ENCODE measurements at regions not wholly inside any gene's neighbourhood (a gene's known extent, or its start where the extent isn't known, plus 50 kb on each side); places are given as distances from the start of the nearest gene placed in this dataset.
"Not testable (repeated sequence)": the region's sequence is repeated elsewhere in the genome, so short reads cannot be mapped to it uniquely, and the experiment has no call there.

- Mint-ChIP-seq H3K36me3 (ENCODE audit: insufficient read depth) (no peaks in the 10 kb centered on the region), H3K4me3 (ENCODE audit: low read depth) (no peak overlapping the region), H3K9me3 (ENCODE audit: low read depth) (no peaks in the 10 kb centered on the region), H3K27me3 (peaks cover 12% of the 10 kb centered on the region), H3K4me1 (ENCODE audit: low read depth) (peaks cover 3% of the 10 kb centered on the region), H3K27ac (no peak overlapping the region)
- no peak for DNase-seq (ENCODE audit: low spot score, unreplicated experiment)
- TF ChIP-seq, protein P1, sequence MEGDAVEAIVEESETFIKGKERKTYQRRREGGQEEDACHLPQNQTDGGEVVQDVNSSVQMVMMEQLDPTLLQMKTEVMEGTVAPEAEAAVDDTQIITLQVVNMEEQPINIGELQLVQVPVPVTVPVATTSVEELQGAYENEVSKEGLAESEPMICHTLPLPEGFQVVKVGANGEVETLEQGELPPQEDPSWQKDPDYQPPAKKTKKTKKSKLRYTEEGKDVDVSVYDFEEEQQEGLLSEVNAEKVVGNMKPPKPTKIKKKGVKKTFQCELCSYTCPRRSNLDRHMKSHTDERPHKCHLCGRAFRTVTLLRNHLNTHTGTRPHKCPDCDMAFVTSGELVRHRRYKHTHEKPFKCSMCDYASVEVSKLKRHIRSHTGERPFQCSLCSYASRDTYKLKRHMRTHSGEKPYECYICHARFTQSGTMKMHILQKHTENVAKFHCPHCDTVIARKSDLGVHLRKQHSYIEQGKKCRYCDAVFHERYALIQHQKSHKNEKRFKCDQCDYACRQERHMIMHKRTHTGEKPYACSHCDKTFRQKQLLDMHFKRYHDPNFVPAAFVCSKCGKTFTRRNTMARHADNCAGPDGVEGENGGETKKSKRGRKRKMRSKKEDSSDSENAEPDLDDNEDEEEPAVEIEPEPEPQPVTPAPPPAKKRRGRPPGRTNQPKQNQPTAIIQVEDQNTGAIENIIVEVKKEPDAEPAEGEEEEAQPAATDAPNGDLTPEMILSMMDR (IDR thresholded peaks at IDR 0.05; ENCODE audit: unreplicated experiment), result no peak
These were observed 456.9 kb upstream of the TMEM132C start for GRCh38 chr12:127810041-127810440.

- not testable (repeated sequence) for H3K4me3 Mint-ChIP-seq (ENCODE audit: low read depth); H3K27ac Mint-ChIP-seq; H3K36me3 Mint-ChIP-seq (ENCODE audit: insufficient read depth); H3K4me1 Mint-ChIP-seq (ENCODE audit: low read depth); H3K9me3 Mint-ChIP-seq (ENCODE audit: low read depth); DNase-seq (ENCODE audit: low spot score, unreplicated experiment)
- H3K27me3 Mint-ChIP-seq, result peaks cover 12% of the 10 kb centered on the region
These were observed 456.5 kb upstream of the TMEM132C start for GRCh38 chr12:127810459-127810858.

GRCh38 chr12:127811988-127812387 lies 455.0 kb upstream of the TMEM132C start:
- Mint-ChIP-seq H3K36me3 (ENCODE audit: insufficient read depth) (no peaks in the 10 kb centered on the region), H3K9me3 (ENCODE audit: low read depth) (no peaks in the 10 kb centered on the region)
- DNase-seq (ENCODE audit: low spot score, unreplicated experiment), result no peak

GRCh38 chr12:127813147-127813546 lies 453.8 kb upstream of the TMEM132C start:
- H3K27ac Mint-ChIP-seq, result no peak overlapping the region
- peaks cover 12% of the 10 kb centered on the region for H3K27me3 Mint-ChIP-seq
- no peaks in the 10 kb centered on the region for H3K36me3 Mint-ChIP-seq (ENCODE audit: insufficient read depth)
- H3K4me1 Mint-ChIP-seq (ENCODE audit: low read depth), result peaks cover 3% of the 10 kb centered on the region
- DNase-seq (ENCODE audit: low spot score, unreplicated experiment), result no peak
- H3K4me3 Mint-ChIP-seq (ENCODE audit: low read depth), result no peak overlapping the region
- no peaks in the 10 kb centered on the region for H3K9me3 Mint-ChIP-seq (ENCODE audit: low read depth)
- TF ChIP-seq, protein P1 (IDR thresholded peaks at IDR 0.05; ENCODE audit: unreplicated experiment), result no peak

More at GRCh38 chr12:127811988-127812387, 455.0 kb upstream of the TMEM132C start:
- TF ChIP-seq, protein P1 (IDR thresholded peaks at IDR 0.05; ENCODE audit: unreplicated experiment), result no peak
- H3K27me3 Mint-ChIP-seq, result peaks cover 12% of the 10 kb centered on the region
- no peak overlapping the region for H3K27ac Mint-ChIP-seq
- H3K4me3 Mint-ChIP-seq (ENCODE audit: low read depth), result no peak overlapping the region
- H3K4me1 Mint-ChIP-seq (ENCODE audit: low read depth), result peaks cover 3% of the 10 kb centered on the region

DNA sequence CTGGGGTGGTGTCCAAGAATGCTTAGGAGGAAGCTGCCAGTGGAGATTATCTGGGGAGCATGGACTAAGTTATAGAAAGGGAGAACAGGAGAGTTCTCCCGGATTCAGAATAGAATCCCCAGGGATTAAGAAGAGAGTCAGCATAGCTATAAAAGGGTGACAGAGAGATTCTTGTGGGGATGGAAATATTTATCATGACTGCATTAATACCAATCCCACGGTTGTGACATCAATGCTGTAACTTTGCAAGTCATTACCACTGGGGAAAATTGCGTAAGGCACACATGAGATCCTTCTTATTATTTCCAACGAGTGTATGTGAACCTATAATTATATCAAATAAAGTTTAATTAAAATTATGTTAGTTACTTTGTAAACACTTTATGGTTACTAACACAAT lies 447.9 kb upstream of the TMEM132C start:
- Mint-ChIP-seq H3K4me1 (ENCODE audit: low read depth) (no peaks in the 10 kb centered on the region), H3K9me3 (ENCODE audit: low read depth) (no peaks in the 10 kb centered on the region), H3K27me3 (peaks cover 8% of the 10 kb centered on the region), H3K4me3 (ENCODE audit: low read depth) (no peak overlapping the region), H3K27ac (no peak overlapping the region), H3K36me3 (ENCODE audit: insufficient read depth) (no peaks in the 10 kb centered on the region)
- DNase-seq (ENCODE audit: low spot score, unreplicated experiment), result no peak
- TF ChIP-seq, protein P1 (IDR thresholded peaks at IDR 0.05; ENCODE audit: unreplicated experiment), result no peak

DNA sequence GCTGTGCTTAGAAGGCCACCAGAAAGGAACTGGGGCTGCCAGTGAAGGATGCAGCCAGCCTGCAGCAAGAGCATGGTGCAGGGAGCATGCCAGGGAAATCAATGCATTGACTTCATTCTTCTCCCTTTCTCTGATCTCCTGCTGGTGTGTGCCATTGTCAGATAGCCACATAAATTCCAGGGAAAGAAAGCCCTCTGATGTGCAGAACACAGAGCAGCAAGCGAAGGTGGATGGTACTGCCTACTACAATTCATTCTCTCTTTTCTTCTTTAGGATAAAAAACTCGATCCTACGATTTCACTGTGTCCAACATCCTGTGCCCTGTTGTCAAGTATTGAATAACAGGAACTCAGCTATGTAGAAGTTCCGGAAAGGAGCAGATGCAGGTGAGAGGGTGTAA lies 446.7 kb upstream of the TMEM132C start:
- TF ChIP-seq, protein P1 (IDR thresholded peaks at IDR 0.05; ENCODE audit: unreplicated experiment), result no peak
- H3K36me3 Mint-ChIP-seq (ENCODE audit: insufficient read depth), result no peaks in the 10 kb centered on the region
- no peaks in the 10 kb centered on the region for H3K9me3 Mint-ChIP-seq (ENCODE audit: low read depth)

More for the DNA sequence above, 446.7 kb upstream of the TMEM132C start:
- H3K4me1 Mint-ChIP-seq (ENCODE audit: low read depth), result no peaks in the 10 kb centered on the region
- no peak overlapping the region for H3K4me3 Mint-ChIP-seq (ENCODE audit: low read depth)
- no peak overlapping the region for H3K27ac Mint-ChIP-seq
- H3K27me3 Mint-ChIP-seq, result peaks cover 8% of the 10 kb centered on the region
- DNase-seq (ENCODE audit: low spot score, unreplicated experiment), result no peak

All from progenitor cell of endocrine pancreas (in vitro differentiated cells).